GM12878 (cell line): ENCODE measurements at regions not wholly inside any gene's neighbourhood (a gene's known extent, or its start where the extent isn't known, plus 50 kb on each side); places are given as distances from the start of the nearest gene placed in this dataset.

Experiments used
- ATAC-seq: fragments of 200-7000 bp; cut with Tn5 transposase; 3 replicates; pipeline ENCODE4 v1.9.1; 2020; ENCODE audit warnings: mild to moderate bottlenecking, moderate library complexity
- BruUV-seq: library from RNA; stranded (reverse); fragments of 400-500 nt; replicated peaks from 2 replicates; lab custom pipeline; 2021; lab: Mats Ljungman, UMichigan
- CTCF ChIA-PET: fragments of 300-600 bp; sonication (Branson Sonifier 250); formaldehyde crosslinking; extraction: SDS; loops from one replicate; lab custom pipeline; 2021; ENCODE audit warnings: inconsistent platforms; lab: Yijun Ruan, JAX
- POLR2A ChIA-PET: fragments of 350-600 bp; formaldehyde crosslinking; extraction: SDS; loops from one replicate; lab custom pipeline; 2021; ENCODE audit warnings: inconsistent platforms; lab: Charles Lee
- RAD21 ChIA-PET: fragments of 300-600 bp; sonication (Branson Sonifier 250); formaldehyde crosslinking; loops from one replicate; lab custom pipeline; 2023; ENCODE audit warnings: antibody characterized with exemption; ENCODE audit not compliant: unreplicated experiment; lab: Charles Lee
- SMC1A ChIA-PET: fragments of 300-600 bp; sonication (Branson Sonifier 250); formaldehyde crosslinking; loops from one replicate; lab custom pipeline; 2023; ENCODE audit not compliant: unreplicated experiment, uncharacterized antibody; lab: Charles Lee
- DNase-seq: peaks from one replicate; pipeline ENCODE4 v3.0.0-alpha.2; 2011; ENCODE audit warnings: low read depth, low spot score
- FAIRE-seq: peaks from 3 replicates; lab custom pipeline; 2011; peaks lifted over from hg19 to GRCh38; lab: Jason Lieb, UNC
- H2AFZ ChIP-seq: 2 replicates; pipeline ENCODE4 v1.6.0; 2011; ENCODE audit warnings: low read depth, low read length, control low read depth; ENCODE audit not compliant: control insufficient read depth
- H3K27ac ChIP-seq: 2 replicates; pipeline ENCODE4 v1.5.1; 2011; ENCODE audit warnings: control low read depth; ENCODE audit not compliant: control insufficient read depth, insufficient read depth
- H3K27me3 ChIP-seq, 2 experiments: replicated peaks in 1 of 2; 2 replicates each; pipeline versions ENCODE4 v1.6.0 to v1.6.1; 2011; ENCODE audit warnings: low read length in 1 of 2; ENCODE audit not compliant: control insufficient read depth in 2 of 2, insufficient read depth in 2 of 2
- H3K36me3 ChIP-seq, 2 experiments: 2 replicates each; pipeline ENCODE4 v1.5.1; 2011; ENCODE audit warnings: low read length in 1 of 2; ENCODE audit not compliant: control insufficient read depth in 2 of 2, insufficient read depth in 2 of 2
- H3K4me1 ChIP-seq: 2 replicates; pipeline ENCODE4 v1.6.1; 2011; ENCODE audit warnings: mild to moderate bottlenecking, low read length, moderate library complexity, mixed read lengths; ENCODE audit not compliant: control insufficient read depth, insufficient read depth
- H3K4me2 ChIP-seq: 2 replicates; pipeline ENCODE4 v1.6.0; 2011; ENCODE audit warnings: control low read depth; ENCODE audit not compliant: control insufficient read depth, insufficient read depth
- H3K4me3 ChIP-seq: fragments of 200-600 bp; sonication (generic); 2 replicates; pipeline ENCODE4 v1.5.1; 2016
- H3K79me2 ChIP-seq: 2 replicates; pipeline ENCODE4 v1.6.0; 2011; ENCODE audit warnings: low read length; ENCODE audit not compliant: control insufficient read depth, insufficient read depth
- H3K9ac ChIP-seq: 2 replicates; pipeline ENCODE4 v1.8.0; 2011; ENCODE audit warnings: low read length, control low read depth, mixed read lengths; ENCODE audit not compliant: control insufficient read depth, insufficient read depth
- H3K9me3 ChIP-seq: replicated peaks from 3 replicates; pipeline ENCODE4 v1.5.1; 2011; ENCODE audit warnings: mild to moderate bottlenecking, low read length; ENCODE audit not compliant: control insufficient read depth, insufficient read depth
- H4K20me1 ChIP-seq: 2 replicates; pipeline ENCODE4 v1.6.0; 2011; ENCODE audit not compliant: control insufficient read depth, insufficient read depth
- EP300 ChIP-seq, 2 experiments: fragments of 150-350 bp in 1 of 2; IDR thresholded peaks; 2 replicates each; pipeline ENCODE4 v1.6.1; 2011 to 2012; ENCODE audit warnings: low read depth in 2 of 2, low read length in 2 of 2, borderline replicate concordance in 1 of 2, improper control_type of control experiment in 1 of 2, inconsistent platforms in 1 of 2; ENCODE audit not compliant: control insufficient read depth in 1 of 2
- FOS ChIP-seq: IDR thresholded peaks from 3 replicates; pipeline ENCODE4 v1.6.1; 2011; ENCODE audit warnings: borderline replicate concordance; ENCODE audit not compliant: insufficient read length; ENCODE audit errors: extremely low read depth
- NRF1 ChIP-seq: conservative IDR thresholded peaks from 2 replicates; pipeline ENCODE4 v1.6.1; 2011; ENCODE audit warnings: mild to moderate bottlenecking, low read depth, low read length, improper control_type of control experiment
- POLR2AphosphoS5 ChIP-seq: IDR thresholded peaks from 2 replicates; pipeline ENCODE4 v1.6.1; 2011; ENCODE audit warnings: mild to moderate bottlenecking, low read length, inconsistent platforms
- SMAD5 ChIP-seq: IDR thresholded peaks from 2 replicates; pipeline ENCODE4 v1.6.1; 2016; ENCODE audit warnings: antibody characterized with exemption, low read depth
- SRF ChIP-seq, 2 experiments: IDR thresholded peaks; 2 replicates each; pipeline ENCODE4 v1.6.1; 2011; ENCODE audit warnings: low read depth in 2 of 2, low read length in 2 of 2, mild to moderate bottlenecking in 1 of 2, moderate library complexity in 1 of 2
- SUZ12 ChIP-seq: fragments of 200-600 bp; sonication (generic); IDR thresholded peaks from one replicate; pipeline ENCODE4 v1.6.1; 2018; ENCODE audit warnings: antibody characterized with exemption, mild to moderate bottlenecking; ENCODE audit not compliant: unreplicated experiment
- TBL1XR1 ChIP-seq: IDR thresholded peaks from 2 replicates; pipeline ENCODE4 v1.6.1; 2012; ENCODE audit warnings: low read depth, low read length, improper control_type of control experiment
- YBX1 ChIP-seq: fragments of 450-650 bp; IDR thresholded peaks from 2 replicates; pipeline ENCODE4 v1.6.1; 2016; ENCODE audit warnings: antibody characterized with exemption
- ZNF217 ChIP-seq: fragments of 450-650 bp; IDR thresholded peaks from 2 replicates; pipeline ENCODE4 v1.6.1; 2017; ENCODE audit warnings: antibody characterized with exemption, mild to moderate bottlenecking
- WGBS: methylation state at CpG from one replicate; pipeline ENCODE4 v1.1.6; 2016; ENCODE audit warnings: low lambda C conversion rate; ENCODE audit not compliant: insufficient replicate concordance, insufficient coverage; ENCODE audit errors: missing lambda C conversion rate; 5-methylcytosine and 5-hydroxymethylcytosine counted together
- in situ Hi-C: fragments of 300-500 bp; cut with MboI; formaldehyde crosslinking; loops from 9 replicates; pipeline ENCODE4 v1.14.3; 2018; ENCODE audit warnings: mixed read lengths
- intact Hi-C: fragments of 100-400 bp; cut with micrococcal nuclease; formaldehyde crosslinking; loops from one replicate; pipeline ENCODE4 v1.14.2; 2022; ENCODE audit not compliant: unreplicated experiment
- TF ChIP-seq, protein P1 (sequence below): fragments of 150-350 bp; IDR thresholded peaks from 2 replicates; pipeline ENCODE4 v1.6.1; 2016; ENCODE audit warnings: low read depth, low read length
- TF ChIP-seq, protein P2 (sequence below): fragments of 450-650 bp; IDR thresholded peaks from 2 replicates; pipeline ENCODE4 v1.6.1; 2017; ENCODE audit warnings: mild to moderate bottlenecking, moderate library complexity
- TF ChIP-seq, protein P3 (sequence below): IDR thresholded peaks from 2 replicates; pipeline ENCODE4 v1.6.1; 2011; ENCODE audit warnings: borderline replicate concordance, low read depth, mild to moderate bottlenecking, moderate library complexity, mixed read lengths, low read length; ENCODE audit not compliant: insufficient read depth; ENCODE audit errors: extremely low read length
- TF ChIP-seq, protein P4 (sequence below): IDR thresholded peaks from 2 replicates; pipeline ENCODE4 v1.6.1; 2012; ENCODE audit warnings: low read depth, low read length, improper control_type of control experiment

DNA sequence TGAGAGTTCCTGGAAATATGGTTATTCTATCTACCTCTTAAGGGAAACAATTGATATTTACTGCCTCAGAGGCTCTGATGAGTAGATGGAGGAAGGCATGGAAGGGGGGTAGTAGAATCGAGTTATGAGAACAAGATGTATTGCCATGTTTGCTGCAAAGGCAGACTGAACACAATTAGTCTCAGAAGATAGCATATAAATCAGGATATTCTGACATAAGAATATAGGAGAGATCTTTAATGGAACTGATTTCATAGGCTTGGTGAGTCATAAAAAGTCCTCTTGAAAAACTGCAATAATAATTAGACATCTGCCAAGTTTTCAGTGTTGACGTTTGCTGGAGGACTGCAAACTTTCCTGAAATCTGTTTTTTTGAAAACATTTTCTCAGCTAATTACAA lies 636.1 kb downstream of the TMTC2 start:
- POLR2A ChIA-PET: no interaction called here

DNA sequence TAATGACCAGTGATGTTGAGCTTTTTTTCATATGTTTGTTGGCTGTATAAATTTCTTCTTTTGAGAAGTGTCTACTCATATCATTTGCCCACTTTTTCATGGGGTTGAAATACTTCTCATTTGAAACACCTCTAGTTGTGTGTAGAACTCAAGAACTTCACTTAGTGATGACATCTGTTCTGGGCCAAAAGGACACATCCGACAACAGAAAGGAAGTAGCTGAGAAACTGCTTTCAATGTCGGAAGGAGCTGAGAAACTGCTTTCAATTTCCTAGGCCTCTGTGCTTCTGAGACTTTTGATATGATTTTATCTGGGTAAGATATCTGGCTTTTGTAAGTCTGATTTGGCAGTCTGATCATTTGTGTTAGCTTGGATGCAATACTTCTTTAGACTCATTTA lies 635.3 kb downstream of the TMTC2 start:
- Histone ChIP-seq H3K9me3 (no peaks in the 10 kb centered on the region), H3K27me3 (no peaks in the 10 kb centered on the region), H3K79me2 (no peaks in the 10 kb centered on the region), H3K27ac (no peak overlapping the region), H3K4me3 (no peak overlapping the region), H2AFZ (no peak overlapping the region), H4K20me1 (no peaks in the 10 kb centered on the region), H3K36me3 (no peaks in the 10 kb centered on the region), H3K9ac (no peak overlapping the region), H3K4me1 (no peaks in the 10 kb centered on the region), H3K4me2 (no peak overlapping the region)
- SMC1A ChIA-PET: interaction anchor here (1.1 kb wide), 1 partner anchor 9 kb away, joined by 5 read pairs; no protein-coding TSS in a partner anchor
- FAIRE-seq (no peak), DNase-seq (no peak), ATAC-seq (no peak)
- RAD21 ChIA-PET: no interaction called here
- BruUV-seq: no TSS peak
- CTCF ChIA-PET: no interaction called here
- WGBS: 74% methylated on average over 2 of the region's 2 CpGs
- intact Hi-C loops: no loop called here
- POLR2A ChIA-PET: no interaction called here
- in situ Hi-C loops: no loop called here
- no peak for TF ChIP-seq POLR2AphosphoS5
- TF ChIP-seq, protein P1, sequence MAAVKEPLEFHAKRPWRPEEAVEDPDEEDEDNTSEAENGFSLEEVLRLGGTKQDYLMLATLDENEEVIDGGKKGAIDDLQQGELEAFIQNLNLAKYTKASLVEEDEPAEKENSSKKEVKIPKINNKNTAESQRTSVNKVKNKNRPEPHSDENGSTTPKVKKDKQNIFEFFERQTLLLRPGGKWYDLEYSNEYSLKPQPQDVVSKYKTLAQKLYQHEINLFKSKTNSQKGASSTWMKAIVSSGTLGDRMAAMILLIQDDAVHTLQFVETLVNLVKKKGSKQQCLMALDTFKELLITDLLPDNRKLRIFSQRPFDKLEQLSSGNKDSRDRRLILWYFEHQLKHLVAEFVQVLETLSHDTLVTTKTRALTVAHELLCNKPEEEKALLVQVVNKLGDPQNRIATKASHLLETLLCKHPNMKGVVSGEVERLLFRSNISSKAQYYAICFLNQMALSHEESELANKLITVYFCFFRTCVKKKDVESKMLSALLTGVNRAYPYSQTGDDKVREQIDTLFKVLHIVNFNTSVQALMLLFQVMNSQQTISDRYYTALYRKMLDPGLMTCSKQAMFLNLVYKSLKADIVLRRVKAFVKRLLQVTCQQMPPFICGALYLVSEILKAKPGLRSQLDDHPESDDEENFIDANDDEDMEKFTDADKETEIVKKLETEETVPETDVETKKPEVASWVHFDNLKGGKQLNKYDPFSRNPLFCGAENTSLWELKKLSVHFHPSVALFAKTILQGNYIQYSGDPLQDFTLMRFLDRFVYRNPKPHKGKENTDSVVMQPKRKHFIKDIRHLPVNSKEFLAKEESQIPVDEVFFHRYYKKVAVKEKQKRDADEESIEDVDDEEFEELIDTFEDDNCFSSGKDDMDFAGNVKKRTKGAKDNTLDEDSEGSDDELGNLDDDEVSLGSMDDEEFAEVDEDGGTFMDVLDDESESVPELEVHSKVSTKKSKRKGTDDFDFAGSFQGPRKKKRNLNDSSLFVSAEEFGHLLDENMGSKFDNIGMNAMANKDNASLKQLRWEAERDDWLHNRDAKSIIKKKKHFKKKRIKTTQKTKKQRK: no peak
- TF ChIP-seq, protein P2, sequence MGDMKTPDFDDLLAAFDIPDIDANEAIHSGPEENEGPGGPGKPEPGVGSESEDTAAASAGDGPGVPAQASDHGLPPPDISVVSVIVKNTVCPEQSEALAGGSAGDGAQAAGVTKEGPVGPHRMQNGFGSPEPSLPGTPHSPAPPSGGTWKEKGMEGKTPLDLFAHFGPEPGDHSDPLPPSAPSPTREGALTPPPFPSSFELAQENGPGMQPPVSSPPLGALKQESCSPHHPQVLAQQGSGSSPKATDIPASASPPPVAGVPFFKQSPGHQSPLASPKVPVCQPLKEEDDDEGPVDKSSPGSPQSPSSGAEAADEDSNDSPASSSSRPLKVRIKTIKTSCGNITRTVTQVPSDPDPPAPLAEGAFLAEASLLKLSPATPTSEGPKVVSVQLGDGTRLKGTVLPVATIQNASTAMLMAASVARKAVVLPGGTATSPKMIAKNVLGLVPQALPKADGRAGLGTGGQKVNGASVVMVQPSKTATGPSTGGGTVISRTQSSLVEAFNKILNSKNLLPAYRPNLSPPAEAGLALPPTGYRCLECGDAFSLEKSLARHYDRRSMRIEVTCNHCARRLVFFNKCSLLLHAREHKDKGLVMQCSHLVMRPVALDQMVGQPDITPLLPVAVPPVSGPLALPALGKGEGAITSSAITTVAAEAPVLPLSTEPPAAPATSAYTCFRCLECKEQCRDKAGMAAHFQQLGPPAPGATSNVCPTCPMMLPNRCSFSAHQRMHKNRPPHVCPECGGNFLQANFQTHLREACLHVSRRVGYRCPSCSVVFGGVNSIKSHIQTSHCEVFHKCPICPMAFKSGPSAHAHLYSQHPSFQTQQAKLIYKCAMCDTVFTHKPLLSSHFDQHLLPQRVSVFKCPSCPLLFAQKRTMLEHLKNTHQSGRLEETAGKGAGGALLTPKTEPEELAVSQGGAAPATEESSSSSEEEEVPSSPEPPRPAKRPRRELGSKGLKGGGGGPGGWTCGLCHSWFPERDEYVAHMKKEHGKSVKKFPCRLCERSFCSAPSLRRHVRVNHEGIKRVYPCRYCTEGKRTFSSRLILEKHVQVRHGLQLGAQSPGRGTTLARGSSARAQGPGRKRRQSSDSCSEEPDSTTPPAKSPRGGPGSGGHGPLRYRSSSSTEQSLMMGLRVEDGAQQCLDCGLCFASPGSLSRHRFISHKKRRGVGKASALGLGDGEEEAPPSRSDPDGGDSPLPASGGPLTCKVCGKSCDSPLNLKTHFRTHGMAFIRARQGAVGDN: no peak

More for the DNA sequence above, 636.1 kb downstream of the TMTC2 start:
- ChIA-PET SMC1A (interaction anchor here (1.1 kb wide), 1 partner anchor 9 kb away, joined by 5 read pairs; no protein-coding TSS in a partner anchor), RAD21 (no interaction called here), CTCF (no interaction called here)
- FAIRE-seq (no peak), ATAC-seq (no peak), DNase-seq (no peak)
- no peak for TF ChIP-seq FOS
- TF ChIP-seq SMAD5: no peak
- TF ChIP-seq EP300 (IDR thresholded peaks at IDR 0.05; ENCODE audit: borderline replicate concordance in 1 of 2, control insufficient read depth in 1 of 2, low read depth in 2 of 2, low read length in 2 of 2): no peak
- no peak for TF ChIP-seq SUZ12
- TF ChIP-seq SRF (IDR thresholded peaks at IDR 0.05; ENCODE audit: low read depth in 2 of 2, low read length in 2 of 2): no peak
- TF ChIP-seq, protein P3, sequence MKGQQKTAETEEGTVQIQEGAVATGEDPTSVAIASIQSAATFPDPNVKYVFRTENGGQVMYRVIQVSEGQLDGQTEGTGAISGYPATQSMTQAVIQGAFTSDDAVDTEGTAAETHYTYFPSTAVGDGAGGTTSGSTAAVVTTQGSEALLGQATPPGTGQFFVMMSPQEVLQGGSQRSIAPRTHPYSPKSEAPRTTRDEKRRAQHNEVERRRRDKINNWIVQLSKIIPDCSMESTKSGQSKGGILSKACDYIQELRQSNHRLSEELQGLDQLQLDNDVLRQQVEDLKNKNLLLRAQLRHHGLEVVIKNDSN: no peak
- no peak for TF ChIP-seq ZNF217
- no peak for TF ChIP-seq NRF1
- TF ChIP-seq TBL1XR1: no peak
- TF ChIP-seq YBX1: no peak
- TF ChIP-seq, protein P4, sequence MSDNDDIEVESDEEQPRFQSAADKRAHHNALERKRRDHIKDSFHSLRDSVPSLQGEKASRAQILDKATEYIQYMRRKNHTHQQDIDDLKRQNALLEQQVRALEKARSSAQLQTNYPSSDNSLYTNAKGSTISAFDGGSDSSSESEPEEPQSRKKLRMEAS: no peak
- Histone ChIP-seq H3K4me3 (no peak overlapping the region), H3K27me3 (no peaks in the 10 kb centered on the region), H3K79me2 (no peaks in the 10 kb centered on the region), H3K4me1 (no peaks in the 10 kb centered on the region), H3K27ac (no peak overlapping the region), H3K36me3 (no peaks in the 10 kb centered on the region), H4K20me1 (no peaks in the 10 kb centered on the region), H3K4me2 (no peak overlapping the region), H3K9ac (no peak overlapping the region), H2AFZ (no peak overlapping the region), H3K9me3 (no peaks in the 10 kb centered on the region)
- intact Hi-C loops: no loop called here
- 0% methylated on average over 2 of the region's 2 CpGs for WGBS
- in situ Hi-C loops: no loop called here
- BruUV-seq: no TSS peak
